ENCODE measurements at regions not wholly inside any gene's neighbourhood (a gene's known extent, or its start where the extent isn't known, plus 50 kb on each side); places are given as distances from the start of the nearest gene placed in this dataset.
"Not testable (repeated sequence)": the region's sequence is repeated elsewhere in the genome, so short reads cannot be mapped to it uniquely, and the experiment has no call there.

- TF ChIP-seq POLR2AphosphoS5 (IDR thresholded peaks at IDR 0.05) = not testable (repeated sequence)
- TF ChIP-seq CTCF (IDR thresholded peaks at IDR 0.05 in 8 of 11, conservative IDR thresholded peaks at IDR 0.05 in 3 of 11) = peak in 3 of 11 experiments; percentile 17 to 32 (median 22)
These were observed 623.2 kb downstream of the SPATA31A6 start for GRCh38 chr9:42806674-42807073.

Measured in spleen (tissue), 7 donors.